DMS53 treated with DMSO at 0.1 percent for 48 hours (cell line): ENCODE measurements at regions not wholly inside any gene's neighbourhood (a gene's known extent, or its start where the extent isn't known, plus 50 kb on each side); places are given as distances from the start of the nearest gene placed in this dataset.

Experiments used
- DNase-seq: peaks from one replicate; lab custom pipeline; 2025; ENCODE audit not compliant: unreplicated experiment; lab: John Stamatoyannopoulos, UW

GRCh38 chr1:5308249-5308648, 653.8 kb downstream of the AJAP1 start:
- DNase-seq, result no peak

GRCh38 chr1:5304702-5305101, 650.3 kb downstream of the AJAP1 start:
- no peak for DNase-seq

GRCh38 chr1:5298376-5298775, 644.0 kb downstream of the AJAP1 start:
- DNase-seq, result no peak

GRCh38 chr1:5297886-5298239, 643.5 kb downstream of the AJAP1 start:
- DNase-seq, result no peak

GRCh38 chr1:5297180-5297885, 642.9 kb downstream of the AJAP1 start:
- DNase-seq, result no peak

- no peak for DNase-seq
Observed at GRCh38 chr1:5296557-5297179, 642.3 kb downstream of the AJAP1 start.

- no peak for DNase-seq
Observed at GRCh38 chr1:5296095-5296494, 641.7 kb downstream of the AJAP1 start.

- DNase-seq, result no peak
Observed at GRCh38 chr1:5291889-5292288, 637.5 kb downstream of the AJAP1 start.

- DNase-seq, result no peak
Observed at GRCh38 chr1:5287178-5288150, 633.1 kb downstream of the AJAP1 start.

GRCh38 chr1:5286244-5286643, 631.8 kb downstream of the AJAP1 start:
- DNase-seq, result no peak

GRCh38 chr1:5274527-5274926, 620.1 kb downstream of the AJAP1 start:
- no peak for DNase-seq

- DNase-seq, result no peak
Observed at GRCh38 chr1:5273280-5274003, 619.0 kb downstream of the AJAP1 start.

GRCh38 chr1:5272325-5272724, 617.9 kb downstream of the AJAP1 start:
- DNase-seq, result no peak

GRCh38 chr1:5271264-5271663, 616.9 kb downstream of the AJAP1 start:
- no peak for DNase-seq

GRCh38 chr1:5269901-5270300, 615.5 kb downstream of the AJAP1 start:
- DNase-seq, result no peak

GRCh38 chr1:5267603-5268235, 613.3 kb downstream of the AJAP1 start:
- no peak for DNase-seq

- DNase-seq, result no peak
Observed at GRCh38 chr1:5265438-5266075, 611.1 kb downstream of the AJAP1 start.

- DNase-seq, result no peak
Observed at GRCh38 chr1:5264476-5264875, 610.1 kb downstream of the AJAP1 start.

GRCh38 chr1:5256793-5257192, 602.4 kb downstream of the AJAP1 start:
- no peak for DNase-seq

- DNase-seq, result no peak
Observed at GRCh38 chr1:5254975-5255374, 600.6 kb downstream of the AJAP1 start.
